MG63 (cell line): ENCODE measurements at regions not wholly inside any gene's neighbourhood (a gene's known extent, or its start where the extent isn't known, plus 50 kb on each side); places are given as distances from the start of the nearest gene placed in this dataset.

Experiments used
- DNase-seq: peaks from one replicate; pipeline ENCODE4 v3.0.0-alpha.2; 2020
- H3K27me3 ChIP-seq: fragments of 250-450 bp; sonication (Bioruptor Pico); 2 replicates; pipeline ENCODE4 v1.5.1; 2020; ENCODE audit warnings: mild to moderate bottlenecking, moderate library complexity
- H3K36me3 ChIP-seq: fragments of 250-450 bp; sonication (Bioruptor Pico); 2 replicates; pipeline ENCODE4 v1.5.1; 2020; ENCODE audit warnings: mild to moderate bottlenecking, moderate library complexity
- H3K4me3 ChIP-seq: fragments of 250-450 bp; sonication (Bioruptor Pico); 2 replicates; pipeline ENCODE4 v1.5.1; 2020; ENCODE audit warnings: mild to moderate bottlenecking, moderate library complexity
- H3K9me3 ChIP-seq: fragments of 250-450 bp; sonication (Bioruptor Pico); 2 replicates; pipeline ENCODE4 v1.5.1; 2020; ENCODE audit warnings: mild to moderate bottlenecking, moderate library complexity

- peak; percentile 7 for DNase-seq
- H3K4me3 ChIP-seq: no peak overlapping the region
- no peaks in the 10 kb centered on the region for H3K9me3 ChIP-seq
- no peaks in the 10 kb centered on the region for H3K27me3 ChIP-seq
- no peaks in the 10 kb centered on the region for H3K36me3 ChIP-seq
Observed at GRCh38 chr2:22355816-22356433, 1029.1 kb upstream of the KLHL29 start.

- no peak for DNase-seq
- H3K36me3 ChIP-seq: no peaks in the 10 kb centered on the region
- 0 out of 2 replicates have a peak, but pooled peaks cover 4% of the 10 kb centered on the region for H3K27me3 ChIP-seq
- H3K9me3 ChIP-seq: no peaks in the 10 kb centered on the region
- H3K4me3 ChIP-seq: no peak overlapping the region
Observed at GRCh38 chr2:22359071-22359672, 1025.8 kb upstream of the KLHL29 start.

GRCh38 chr2:22360735-22361374 is 1024.1 kb upstream of the KLHL29 start:
- no peak for DNase-seq
- Histone ChIP-seq H3K36me3 (no peaks in the 10 kb centered on the region), H3K27me3 (0 out of 2 replicates have a peak, but pooled peaks cover 4% of the 10 kb centered on the region), H3K9me3 (no peaks in the 10 kb centered on the region), H3K4me3 (no peak overlapping the region)

GRCh38 chr2:22361571-22361970 is 1023.4 kb upstream of the KLHL29 start:
- Histone ChIP-seq H3K4me3 (no peak overlapping the region), H3K9me3 (no peaks in the 10 kb centered on the region), H3K36me3 (no peaks in the 10 kb centered on the region), H3K27me3 (0 out of 2 replicates have a peak, but pooled peaks cover 4% of the 10 kb centered on the region)
- no peak for DNase-seq

- no peak for DNase-seq
- Histone ChIP-seq H3K27me3 (no peaks in the 10 kb centered on the region), H3K36me3 (no peaks in the 10 kb centered on the region), H3K9me3 (no peaks in the 10 kb centered on the region), H3K4me3 (no peak overlapping the region)
Observed at GRCh38 chr2:22375096-22375495, 1009.9 kb upstream of the KLHL29 start.

- DNase-seq: no peak
- no peaks in the 10 kb centered on the region for H3K36me3 ChIP-seq
- no peaks in the 10 kb centered on the region for H3K27me3 ChIP-seq
- no peak overlapping the region for H3K4me3 ChIP-seq
- no peaks in the 10 kb centered on the region for H3K9me3 ChIP-seq
Observed at GRCh38 chr2:22377268-22377667, 1007.7 kb upstream of the KLHL29 start.

GRCh38 chr2:22382479-22383169 is 1002.4 kb upstream of the KLHL29 start:
- DNase-seq: no peak
- no peaks in the 10 kb centered on the region for H3K36me3 ChIP-seq
- no peak overlapping the region for H3K4me3 ChIP-seq
- no peaks in the 10 kb centered on the region for H3K27me3 ChIP-seq
- H3K9me3 ChIP-seq: no peaks in the 10 kb centered on the region

GRCh38 chr2:22397847-22398246 is 987.1 kb upstream of the KLHL29 start:
- DNase-seq: no peak
- no peaks in the 10 kb centered on the region for H3K9me3 ChIP-seq
- H3K4me3 ChIP-seq: no peak overlapping the region
- no peaks in the 10 kb centered on the region for H3K36me3 ChIP-seq
- H3K27me3 ChIP-seq: no peaks in the 10 kb centered on the region

- no peak for DNase-seq
- Histone ChIP-seq H3K4me3 (no peak overlapping the region), H3K27me3 (no peaks in the 10 kb centered on the region), H3K36me3 (no peaks in the 10 kb centered on the region), H3K9me3 (no peaks in the 10 kb centered on the region)
Observed at GRCh38 chr2:22403748-22404147, 981.2 kb upstream of the KLHL29 start.

- Histone ChIP-seq H3K36me3 (no peaks in the 10 kb centered on the region), H3K9me3 (no peaks in the 10 kb centered on the region), H3K27me3 (no peaks in the 10 kb centered on the region; the same call in 1 of the 2 replicates), H3K4me3 (no peak overlapping the region)
- DNase-seq: no peak
Observed at GRCh38 chr2:22406625-22407024, 978.4 kb upstream of the KLHL29 start.

GRCh38 chr2:22420076-22420475 is 964.9 kb upstream of the KLHL29 start:
- Histone ChIP-seq H3K27me3 (no peaks in the 10 kb centered on the region), H3K4me3 (no peak overlapping the region), H3K9me3 (no peaks in the 10 kb centered on the region), H3K36me3 (no peaks in the 10 kb centered on the region)
- DNase-seq: no peak

- H3K27me3 ChIP-seq: no peaks in the 10 kb centered on the region
- no peak for DNase-seq
- no peaks in the 10 kb centered on the region for H3K36me3 ChIP-seq
- no peaks in the 10 kb centered on the region for H3K9me3 ChIP-seq
- no peak overlapping the region for H3K4me3 ChIP-seq
Observed at GRCh38 chr2:22442051-22442450, 942.9 kb upstream of the KLHL29 start.

- H3K36me3 ChIP-seq: no peaks in the 10 kb centered on the region
- no peaks in the 10 kb centered on the region for H3K9me3 ChIP-seq
- no peak for DNase-seq
- no peak overlapping the region for H3K4me3 ChIP-seq
- H3K27me3 ChIP-seq: no peaks in the 10 kb centered on the region
Observed at GRCh38 chr2:22444281-22444680, 940.7 kb upstream of the KLHL29 start.

- Histone ChIP-seq H3K9me3 (no peaks in the 10 kb centered on the region), H3K36me3 (no peaks in the 10 kb centered on the region), H3K27me3 (no peaks in the 10 kb centered on the region), H3K4me3 (no peak overlapping the region)
- no peak for DNase-seq
Observed at GRCh38 chr2:22449696-22450095, 935.3 kb upstream of the KLHL29 start.

GRCh38 chr2:22450831-22451230 is 934.1 kb upstream of the KLHL29 start:
- H3K9me3 ChIP-seq: no peaks in the 10 kb centered on the region
- DNase-seq: no peak
- no peaks in the 10 kb centered on the region for H3K36me3 ChIP-seq
- no peak overlapping the region for H3K4me3 ChIP-seq
- H3K27me3 ChIP-seq: no peaks in the 10 kb centered on the region

- Histone ChIP-seq H3K27me3 (peaks cover 2% of the 10 kb centered on the region; the same call in 1 of the 2 replicates), H3K9me3 (no peaks in the 10 kb centered on the region), H3K4me3 (no peak overlapping the region), H3K36me3 (no peaks in the 10 kb centered on the region)
- DNase-seq: no peak
Observed at GRCh38 chr2:22454826-22455485, 930.0 kb upstream of the KLHL29 start.

GRCh38 chr2:22458440-22458839 is 926.5 kb upstream of the KLHL29 start:
- Histone ChIP-seq H3K36me3 (no peaks in the 10 kb centered on the region), H3K4me3 (no peak overlapping the region), H3K9me3 (no peaks in the 10 kb centered on the region), H3K27me3 (peaks cover 2% of the 10 kb centered on the region; the same call in 1 of the 2 replicates)
- no peak for DNase-seq
